SK-N-SH treated with all-trans-retinoic acid at 6 μM for 48 hours (cell line): ENCODE measurements at regions not wholly inside any gene's neighbourhood (a gene's known extent, or its start where the extent isn't known, plus 50 kb on each side); places are given as distances from the start of the nearest gene placed in this dataset.

Source experiments
- ATAC-seq: fragments of 200-7000 bp; cut with Tn5 transposase; 3 replicates; pipeline ENCODE4 v1.9.1; 2020; ENCODE audit warnings: mild to moderate bottlenecking, moderate library complexity
- ARNTL ChIP-seq: fragments of 450-650 bp; formaldehyde crosslinking; IDR thresholded peaks from 2 replicates; pipeline ENCODE4 v1.5.0; 2020; ENCODE audit warnings: low read depth, mild to moderate bottlenecking, moderate library complexity, borderline replicate concordance
- BACH2 ChIP-seq: fragments of 250-450 bp; sonication (Bioruptor Pico); IDR thresholded peaks from 2 replicates; pipeline ENCODE4 v1.9.0; 2021; ENCODE audit warnings: mild to moderate bottlenecking, borderline replicate concordance
- CREB5 ChIP-seq: fragments of 250-450 bp; sonication (Bioruptor Pico); IDR thresholded peaks from 2 replicates; pipeline ENCODE4 v1.5.1; 2020; ENCODE audit warnings: low read depth, mild to moderate bottlenecking, moderate library complexity
- CSDC2 ChIP-seq: fragments of 250-450 bp; sonication (Bioruptor Pico); IDR thresholded peaks from 2 replicates; pipeline ENCODE4 v1.5.0; 2020; ENCODE audit warnings: mild to moderate bottlenecking, moderate library complexity
- CSRNP3 ChIP-seq: fragments of 250-450 bp; sonication (Bioruptor Pico); IDR thresholded peaks from 2 replicates; pipeline ENCODE4 v1.5.1; 2021; ENCODE audit warnings: mild to moderate bottlenecking, moderate library complexity
- ESRRG ChIP-seq: fragments of 250-450 bp; sonication (Bioruptor Pico); IDR thresholded peaks from 2 replicates; pipeline ENCODE4 v1.6.1; 2021; ENCODE audit warnings: mild to moderate bottlenecking
- GLIS3 ChIP-seq: fragments of 250-450 bp; sonication (Bioruptor Pico); IDR thresholded peaks from 2 replicates; pipeline ENCODE4 v1.5.0; 2020; ENCODE audit warnings: mild to moderate bottlenecking, moderate library complexity
- ISL1 ChIP-seq: fragments of 250-450 bp; sonication (Bioruptor Pico); IDR thresholded peaks from 2 replicates; pipeline ENCODE4 v2.1.2; 2022; ENCODE audit warnings: mild to moderate bottlenecking, moderate library complexity
- OSR1 ChIP-seq: fragments of 250-450 bp; sonication (Bioruptor Pico); IDR thresholded peaks from 2 replicates; pipeline ENCODE4 v1.8.0; 2022; ENCODE audit warnings: moderate library complexity, mild to moderate bottlenecking, inconsistent platforms
- PPARA ChIP-seq: fragments of 250-450 bp; sonication (Bioruptor Pico); IDR thresholded peaks from 2 replicates; pipeline ENCODE4 v1.5.0; 2020; ENCODE audit warnings: mild to moderate bottlenecking, borderline replicate concordance
- RARB ChIP-seq: fragments of 250-450 bp; sonication (Bioruptor Pico); IDR thresholded peaks from 2 replicates; pipeline ENCODE4 v1.8.0; 2021; ENCODE audit warnings: mild to moderate bottlenecking, moderate library complexity
- SNAI2 ChIP-seq: fragments of 250-450 bp; sonication (Bioruptor Pico); IDR thresholded peaks from 2 replicates; pipeline ENCODE4 v1.5.0; 2020; ENCODE audit warnings: mild to moderate bottlenecking, moderate library complexity
- TCF4 ChIP-seq: fragments of 250-450 bp; sonication (Bioruptor Pico); IDR thresholded peaks from 2 replicates; pipeline ENCODE4 v1.8.0; 2021; ENCODE audit warnings: mild to moderate bottlenecking, moderate library complexity, borderline replicate concordance
- TOX ChIP-seq: fragments of 250-450 bp; sonication (Bioruptor Pico); IDR thresholded peaks from 2 replicates; pipeline ENCODE4 v1.8.0; 2021; ENCODE audit warnings: mild to moderate bottlenecking, moderate library complexity, borderline replicate concordance
- ZC3H10 ChIP-seq: fragments of 250-450 bp; sonication (Bioruptor Pico); IDR thresholded peaks from 2 replicates; pipeline ENCODE4 v1.5.1; 2021; ENCODE audit warnings: mild to moderate bottlenecking, moderate library complexity
- ZFP3 ChIP-seq: fragments of 250-450 bp; sonication (Bioruptor Pico); IDR thresholded peaks from 2 replicates; pipeline ENCODE4 v1.5.0; 2020; ENCODE audit warnings: mild to moderate bottlenecking, moderate library complexity
- ZFP30 ChIP-seq: fragments of 450-650 bp; formaldehyde crosslinking; IDR thresholded peaks from 2 replicates; pipeline ENCODE4 v1.5.0; 2022; ENCODE audit warnings: mild to moderate bottlenecking, moderate library complexity
- ZNF565 ChIP-seq: fragments of 450-650 bp; formaldehyde crosslinking; conservative IDR thresholded peaks from 2 replicates; pipeline ENCODE4 v1.5.0; 2020; ENCODE audit warnings: low read depth, mild to moderate bottlenecking, moderate library complexity
- ZNF70 ChIP-seq: fragments of 450-650 bp; formaldehyde crosslinking; IDR thresholded peaks from 2 replicates; pipeline ENCODE4 v1.5.0; 2020; ENCODE audit warnings: mild to moderate bottlenecking, moderate library complexity
- ZNF8 ChIP-seq: fragments of 450-650 bp; formaldehyde crosslinking; IDR thresholded peaks from 2 replicates; pipeline ENCODE4 v1.5.0; 2020; ENCODE audit warnings: mild to moderate bottlenecking, moderate library complexity
- TF ChIP-seq, protein P1 (sequence below): fragments of 250-450 bp; sonication (Bioruptor Pico); IDR thresholded peaks from 2 replicates; pipeline ENCODE4 v1.5.0; 2020; ENCODE audit warnings: mild to moderate bottlenecking, moderate library complexity
- TF ChIP-seq, protein P2 (sequence below): fragments of 250-450 bp; sonication (Bioruptor Pico); IDR thresholded peaks from 2 replicates; pipeline ENCODE4 v1.8.0; 2021; ENCODE audit warnings: low read depth, mild to moderate bottlenecking, moderate library complexity, borderline replicate concordance

- no peak for ATAC-seq
Measured at GRCh38 chr6:906920-907319, 214.0 kb upstream of the EXOC2 start.

DNA sequence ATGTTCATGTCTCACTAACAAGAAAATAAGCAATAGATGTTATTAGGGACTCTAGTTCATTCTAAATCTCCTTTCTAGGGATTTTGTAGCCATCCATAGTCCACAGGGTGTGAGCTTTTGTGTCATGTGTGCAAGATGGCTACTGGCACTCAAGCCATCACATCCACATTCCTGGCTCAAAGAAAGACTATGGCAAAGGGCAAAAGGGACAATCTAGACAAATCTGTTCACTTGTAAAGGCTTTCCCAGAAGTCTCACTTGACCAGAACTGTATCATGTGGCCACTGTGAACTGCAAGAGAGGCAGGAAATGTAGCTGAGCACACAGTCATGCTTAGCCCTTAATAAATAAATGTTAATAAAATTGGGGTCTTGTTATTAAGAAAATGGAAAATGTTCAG lies 212.6 kb upstream of the EXOC2 start:
- TF ChIP-seq ZC3H10 (CRISPR knock-in tag) (no peak), ESRRG (no peak), ZFP30 (CRISPR knock-in tag) (no peak), ZNF70 (no peak), TCF4 (CRISPR knock-in tag) (no peak), BACH2 (CRISPR knock-in tag) (no peak), CSRNP3 (CRISPR knock-in tag) (no peak), ISL1 (no peak), GLIS3 (CRISPR knock-in tag) (no peak), CREB5 (CRISPR knock-in tag) (no peak), OSR1 (CRISPR knock-in tag) (no peak), CSDC2 (no peak), ZNF565 (CRISPR knock-in tag) (no peak), RARB (no peak), ARNTL (CRISPR knock-in tag) (no peak), TOX (CRISPR knock-in tag) (no peak), SNAI2 (CRISPR knock-in tag) (no peak)
- TF ChIP-seq, protein P1, sequence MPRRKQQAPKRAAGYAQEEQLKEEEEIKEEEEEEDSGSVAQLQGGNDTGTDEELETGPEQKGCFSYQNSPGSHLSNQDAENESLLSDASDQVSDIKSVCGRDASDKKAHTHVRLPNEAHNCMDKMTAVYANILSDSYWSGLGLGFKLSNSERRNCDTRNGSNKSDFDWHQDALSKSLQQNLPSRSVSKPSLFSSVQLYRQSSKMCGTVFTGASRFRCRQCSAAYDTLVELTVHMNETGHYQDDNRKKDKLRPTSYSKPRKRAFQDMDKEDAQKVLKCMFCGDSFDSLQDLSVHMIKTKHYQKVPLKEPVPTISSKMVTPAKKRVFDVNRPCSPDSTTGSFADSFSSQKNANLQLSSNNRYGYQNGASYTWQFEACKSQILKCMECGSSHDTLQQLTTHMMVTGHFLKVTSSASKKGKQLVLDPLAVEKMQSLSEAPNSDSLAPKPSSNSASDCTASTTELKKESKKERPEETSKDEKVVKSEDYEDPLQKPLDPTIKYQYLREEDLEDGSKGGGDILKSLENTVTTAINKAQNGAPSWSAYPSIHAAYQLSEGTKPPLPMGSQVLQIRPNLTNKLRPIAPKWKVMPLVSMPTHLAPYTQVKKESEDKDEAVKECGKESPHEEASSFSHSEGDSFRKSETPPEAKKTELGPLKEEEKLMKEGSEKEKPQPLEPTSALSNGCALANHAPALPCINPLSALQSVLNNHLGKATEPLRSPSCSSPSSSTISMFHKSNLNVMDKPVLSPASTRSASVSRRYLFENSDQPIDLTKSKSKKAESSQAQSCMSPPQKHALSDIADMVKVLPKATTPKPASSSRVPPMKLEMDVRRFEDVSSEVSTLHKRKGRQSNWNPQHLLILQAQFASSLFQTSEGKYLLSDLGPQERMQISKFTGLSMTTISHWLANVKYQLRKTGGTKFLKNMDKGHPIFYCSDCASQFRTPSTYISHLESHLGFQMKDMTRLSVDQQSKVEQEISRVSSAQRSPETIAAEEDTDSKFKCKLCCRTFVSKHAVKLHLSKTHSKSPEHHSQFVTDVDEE (CRISPR knock-in tag) = no peak
- TF ChIP-seq, protein P2, sequence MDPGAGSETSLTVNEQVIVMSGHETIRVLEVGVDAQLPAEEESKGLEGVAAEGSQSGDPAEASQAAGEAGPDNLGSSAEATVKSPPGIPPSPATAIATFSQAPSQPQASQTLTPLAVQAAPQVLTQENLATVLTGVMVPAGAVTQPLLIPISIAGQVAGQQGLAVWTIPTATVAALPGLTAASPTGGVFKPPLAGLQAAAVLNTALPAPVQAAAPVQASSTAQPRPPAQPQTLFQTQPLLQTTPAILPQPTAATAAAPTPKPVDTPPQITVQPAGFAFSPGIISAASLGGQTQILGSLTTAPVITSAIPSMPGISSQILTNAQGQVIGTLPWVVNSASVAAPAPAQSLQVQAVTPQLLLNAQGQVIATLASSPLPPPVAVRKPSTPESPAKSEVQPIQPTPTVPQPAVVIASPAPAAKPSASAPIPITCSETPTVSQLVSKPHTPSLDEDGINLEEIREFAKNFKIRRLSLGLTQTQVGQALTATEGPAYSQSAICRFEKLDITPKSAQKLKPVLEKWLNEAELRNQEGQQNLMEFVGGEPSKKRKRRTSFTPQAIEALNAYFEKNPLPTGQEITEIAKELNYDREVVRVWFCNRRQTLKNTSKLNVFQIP (CRISPR knock-in tag) = no peak
- TF ChIP-seq, all 23 proteins: peak for 0
- ATAC-seq = no peak

More at GRCh38 chr6:906920-907319, 214.0 kb upstream of the EXOC2 start:
- TF ChIP-seq ZNF70 (no peak), PPARA (CRISPR knock-in tag) (no peak), ZFP30 (CRISPR knock-in tag) (no peak), TCF4 (CRISPR knock-in tag) (no peak), ESRRG (no peak), RARB (no peak), ZC3H10 (CRISPR knock-in tag) (no peak), ZNF8 (CRISPR knock-in tag) (no peak), ZFP3 (CRISPR knock-in tag) (no peak), CREB5 (CRISPR knock-in tag) (no peak), ARNTL (CRISPR knock-in tag) (no peak), ZNF565 (CRISPR knock-in tag) (no peak), SNAI2 (CRISPR knock-in tag) (no peak), GLIS3 (CRISPR knock-in tag) (no peak), OSR1 (CRISPR knock-in tag) (no peak)
- TF ChIP-seq, protein P2 (CRISPR knock-in tag) = no peak
- TF ChIP-seq, all 23 proteins: peak for 0
